GM12878 (cell line): ENCODE measurements at regions not wholly inside any gene's neighbourhood (a gene's known extent, or its start where the extent isn't known, plus 50 kb on each side); places are given as distances from the start of the nearest gene placed in this dataset.

Source experiments
- BHLHE40 ChIP-seq, 2 experiments: fragments of 450-650 bp in 1 of 2; IDR thresholded peaks; 2 replicates each; pipeline ENCODE4 v1.6.1; 2011 to 2017; ENCODE audit warnings: low read depth in 2 of 2, borderline replicate concordance in 1 of 2, improper control_type of control experiment in 1 of 2, low read length in 1 of 2, mild to moderate bottlenecking in 1 of 2
- KDM1A ChIP-seq: fragments of 200-600 bp; sonication (generic); IDR thresholded peaks from 2 replicates; pipeline ENCODE4 v1.6.1; 2016; ENCODE audit warnings: borderline replicate concordance
- MYC ChIP-seq: IDR thresholded peaks from 2 replicates; pipeline ENCODE4 v1.6.1; 2011; ENCODE audit warnings: mild to moderate bottlenecking, low read length, moderate library complexity, inconsistent platforms; ENCODE audit not compliant: insufficient read depth, insufficient replicate concordance, insufficient read length, severe bottlenecking
- NFYB ChIP-seq: IDR thresholded peaks from 2 replicates; pipeline ENCODE4 v1.6.1; 2011; ENCODE audit warnings: low read depth, mild to moderate bottlenecking, low read length, improper control_type of control experiment, moderate library complexity; ENCODE audit not compliant: insufficient read depth
- RCOR1 ChIP-seq: conservative IDR thresholded peaks from 2 replicates; pipeline ENCODE4 v1.6.1; 2012; ENCODE audit warnings: low read depth, low read length, improper control_type of control experiment
- SMC3 ChIP-seq: IDR thresholded peaks from 2 replicates; pipeline ENCODE4 v1.6.1; 2011; ENCODE audit warnings: low read length, improper control_type of control experiment, borderline replicate concordance
- SREBF1 ChIP-seq: IDR thresholded peaks from 2 replicates; pipeline ENCODE4 v1.6.1; 2012; ENCODE audit warnings: mild to moderate bottlenecking, low read length
- ZNF274 ChIP-seq: IDR thresholded peaks from one replicate; pipeline ENCODE4 v1.8.0; 2011; ENCODE audit not compliant: insufficient read length, insufficient read depth
- TF ChIP-seq, protein P1 (sequence below): IDR thresholded peaks from 2 replicates; pipeline ENCODE4 v1.6.1; 2011; ENCODE audit warnings: borderline replicate concordance, low read depth, mild to moderate bottlenecking, moderate library complexity, low read length; ENCODE audit not compliant: insufficient read depth, poor library complexity, severe bottlenecking
- TF ChIP-seq, protein P2 (sequence below), 3 experiments: IDR thresholded peaks in 2 of 3; conservative IDR thresholded peaks in 1 of 3; 2 replicates each; pipeline ENCODE4 v1.5.1; 2011; ENCODE audit warnings: low read depth in 3 of 3, low read length in 3 of 3, mild to moderate bottlenecking in 3 of 3, control low read depth in 2 of 3, moderate library complexity in 2 of 3, inconsistent platforms in 1 of 3, mixed read lengths in 1 of 3; ENCODE audit not compliant: control insufficient read depth in 2 of 3, insufficient read depth in 1 of 3; ENCODE audit errors: extremely low read depth in 1 of 3
- TF ChIP-seq, protein P3 (sequence below): IDR thresholded peaks from 2 replicates; pipeline ENCODE4 v1.6.1; 2012; ENCODE audit warnings: low read depth, low read length, improper control_type of control experiment

DNA sequence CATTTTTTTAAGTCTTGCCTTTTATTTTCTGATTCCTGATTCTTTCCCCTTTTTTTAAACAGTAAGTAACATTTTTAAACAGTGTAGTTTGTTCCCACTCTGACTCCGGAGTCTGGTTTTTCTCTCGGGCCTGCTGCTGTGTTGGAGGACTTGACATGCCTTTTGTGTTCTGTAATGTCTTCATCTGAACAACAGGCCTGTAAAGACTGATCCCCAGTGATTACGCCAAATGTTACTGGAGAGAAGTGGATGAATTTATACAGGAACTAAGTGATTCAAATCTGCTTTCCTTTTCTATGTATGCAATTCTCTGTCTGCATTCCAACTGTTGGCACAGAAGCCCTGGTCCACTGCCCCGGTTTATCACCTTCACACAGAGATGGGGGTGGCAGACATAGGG, 54.3 kb upstream of the RMDN2 start:
- TF ChIP-seq MYC (no peak), BHLHE40 (IDR thresholded peaks at IDR 0.05; ENCODE audit: borderline replicate concordance in 1 of 2, low read depth in 2 of 2, low read length in 1 of 2) (no peak), KDM1A (no peak), SMC3 (no peak), RCOR1 (no peak), SREBF1 (no peak), NFYB (no peak), ZNF274 (no peak)
- TF ChIP-seq, protein P1, sequence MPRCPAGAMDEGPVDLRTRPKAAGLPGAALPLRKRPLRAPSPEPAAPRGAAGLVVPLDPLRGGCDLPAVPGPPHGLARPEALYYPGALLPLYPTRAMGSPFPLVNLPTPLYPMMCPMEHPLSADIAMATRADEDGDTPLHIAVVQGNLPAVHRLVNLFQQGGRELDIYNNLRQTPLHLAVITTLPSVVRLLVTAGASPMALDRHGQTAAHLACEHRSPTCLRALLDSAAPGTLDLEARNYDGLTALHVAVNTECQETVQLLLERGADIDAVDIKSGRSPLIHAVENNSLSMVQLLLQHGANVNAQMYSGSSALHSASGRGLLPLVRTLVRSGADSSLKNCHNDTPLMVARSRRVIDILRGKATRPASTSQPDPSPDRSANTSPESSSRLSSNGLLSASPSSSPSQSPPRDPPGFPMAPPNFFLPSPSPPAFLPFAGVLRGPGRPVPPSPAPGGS = no peak
- TF ChIP-seq, protein P2, sequence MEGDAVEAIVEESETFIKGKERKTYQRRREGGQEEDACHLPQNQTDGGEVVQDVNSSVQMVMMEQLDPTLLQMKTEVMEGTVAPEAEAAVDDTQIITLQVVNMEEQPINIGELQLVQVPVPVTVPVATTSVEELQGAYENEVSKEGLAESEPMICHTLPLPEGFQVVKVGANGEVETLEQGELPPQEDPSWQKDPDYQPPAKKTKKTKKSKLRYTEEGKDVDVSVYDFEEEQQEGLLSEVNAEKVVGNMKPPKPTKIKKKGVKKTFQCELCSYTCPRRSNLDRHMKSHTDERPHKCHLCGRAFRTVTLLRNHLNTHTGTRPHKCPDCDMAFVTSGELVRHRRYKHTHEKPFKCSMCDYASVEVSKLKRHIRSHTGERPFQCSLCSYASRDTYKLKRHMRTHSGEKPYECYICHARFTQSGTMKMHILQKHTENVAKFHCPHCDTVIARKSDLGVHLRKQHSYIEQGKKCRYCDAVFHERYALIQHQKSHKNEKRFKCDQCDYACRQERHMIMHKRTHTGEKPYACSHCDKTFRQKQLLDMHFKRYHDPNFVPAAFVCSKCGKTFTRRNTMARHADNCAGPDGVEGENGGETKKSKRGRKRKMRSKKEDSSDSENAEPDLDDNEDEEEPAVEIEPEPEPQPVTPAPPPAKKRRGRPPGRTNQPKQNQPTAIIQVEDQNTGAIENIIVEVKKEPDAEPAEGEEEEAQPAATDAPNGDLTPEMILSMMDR (IDR thresholded peaks at IDR 0.05 in 2 of 3, conservative IDR thresholded peaks at IDR 0.05 in 1 of 3; ENCODE audit: control insufficient read depth in 2 of 3, extremely low read depth in 1 of 3, insufficient read depth in 1 of 3, low read depth in 3 of 3, low read length in 3 of 3) = no peak
- TF ChIP-seq, protein P3, sequence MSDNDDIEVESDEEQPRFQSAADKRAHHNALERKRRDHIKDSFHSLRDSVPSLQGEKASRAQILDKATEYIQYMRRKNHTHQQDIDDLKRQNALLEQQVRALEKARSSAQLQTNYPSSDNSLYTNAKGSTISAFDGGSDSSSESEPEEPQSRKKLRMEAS = no peak
